ENCODE measurements at regions not wholly inside any gene's neighbourhood (a gene's known extent, or its start where the extent isn't known, plus 50 kb on each side); places are given as distances from the start of the nearest gene placed in this dataset.

- TF ChIP-seq CTCF (IDR thresholded peaks at IDR 0.05; ENCODE audit: low read depth, low read length, missing control alignments), result no peak
- no peak for DNase-seq (ENCODE audit: low read depth)
- no peak overlapping the region for H3K4me3 ChIP-seq (ENCODE audit: low read depth, low read length)
Observed at GRCh38 chr2:64205415-64205814, 61.2 kb upstream of the PELI1 start.

GRCh38 chr2:64207573-64207972 is 63.4 kb upstream of the PELI1 start:
- TF ChIP-seq CTCF (IDR thresholded peaks at IDR 0.05; ENCODE audit: low read depth, low read length, missing control alignments), result no peak
- DNase-seq (ENCODE audit: low read depth), result no peak
- no peak overlapping the region for H3K4me3 ChIP-seq (ENCODE audit: low read depth, low read length)

GRCh38 chr2:64210816-64211215 is 66.6 kb upstream of the PELI1 start:
- no peak for DNase-seq (ENCODE audit: low read depth)
- no peak for TF ChIP-seq CTCF (IDR thresholded peaks at IDR 0.05; ENCODE audit: low read depth, low read length, missing control alignments)
- H3K4me3 ChIP-seq (ENCODE audit: low read depth, low read length), result no peak overlapping the region

GRCh38 chr2:64211276-64211921 is 67.2 kb upstream of the PELI1 start:
- TF ChIP-seq CTCF (IDR thresholded peaks at IDR 0.05; ENCODE audit: low read depth, low read length, missing control alignments), result no peak
- no peak overlapping the region for H3K4me3 ChIP-seq (ENCODE audit: low read depth, low read length)
- DNase-seq (ENCODE audit: low read depth), result no peak

- no peak for DNase-seq (ENCODE audit: low read depth)
- TF ChIP-seq CTCF (IDR thresholded peaks at IDR 0.05; ENCODE audit: low read depth, low read length, missing control alignments), result no peak
- H3K4me3 ChIP-seq (ENCODE audit: low read depth, low read length), result no peak overlapping the region
Observed at GRCh38 chr2:64212346-64212745, 68.1 kb upstream of the PELI1 start.

GRCh38 chr2:64212801-64213321 is 68.6 kb upstream of the PELI1 start:
- TF ChIP-seq CTCF (IDR thresholded peaks at IDR 0.05; ENCODE audit: low read depth, low read length, missing control alignments), result no peak
- H3K4me3 ChIP-seq (ENCODE audit: low read depth, low read length), result no peak overlapping the region

More at GRCh38 chr2:64212801-64213321, 68.6 kb upstream of the PELI1 start:
- DNase-seq (ENCODE audit: low read depth), result peak; percentile 46

Measured in GM12864 (cell line).